ENCODE measurements at regions not wholly inside any gene's neighbourhood (a gene's known extent, or its start where the extent isn't known, plus 50 kb on each side); places are given as distances from the start of the nearest gene placed in this dataset.

DNA sequence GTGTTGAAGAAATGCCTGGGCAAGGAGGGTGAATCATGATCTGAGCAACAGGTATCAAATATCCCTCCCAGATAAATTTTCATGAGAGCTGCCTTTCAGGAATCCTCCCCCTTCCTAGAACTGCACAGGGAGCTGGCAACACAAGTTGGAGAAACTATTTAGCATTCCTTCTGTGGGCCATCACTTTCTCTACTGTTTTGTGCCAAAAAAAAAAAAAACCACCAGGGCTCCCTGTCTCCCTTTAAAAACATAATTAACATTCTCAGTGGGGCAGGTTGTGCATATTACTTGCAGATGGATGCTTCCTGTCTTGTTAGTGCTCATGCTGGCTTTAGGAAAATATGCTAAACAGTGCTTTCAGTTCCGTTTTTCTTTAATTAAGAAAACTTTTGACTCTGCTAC is 234.9 kb upstream of the LMCD1 start:
- Histone ChIP-seq H3K4me1 (ENCODE audit: control insufficient read depth, insufficient read depth, low read length) (no peaks in the 10 kb centered on the region), H4K20me1 (ENCODE audit: control insufficient read depth, insufficient read depth) (no peaks in the 10 kb centered on the region; the same call in 1 of the 2 replicates), H3K36me3 (ENCODE audit: control insufficient read depth in 2 of 2, insufficient read depth in 2 of 2, low read length in 1 of 2) (no peaks in the 10 kb centered on the region), H3K4me3 (no peak overlapping the region), H3K9ac (ENCODE audit: control insufficient read depth, insufficient read depth, low read length) (no peak overlapping the region), H3K27me3 (replicated peaks in 1 of 2; ENCODE audit: control insufficient read depth in 2 of 2, insufficient read depth in 2 of 2, low read length in 1 of 2) (no peaks in the 10 kb centered on the region), H3K27ac (ENCODE audit: control insufficient read depth, insufficient read depth) (no peak overlapping the region), H3K4me2 (ENCODE audit: control insufficient read depth, insufficient read depth) (no peak overlapping the region), H3K9me3 (replicated peaks; ENCODE audit: control insufficient read depth, insufficient read depth, low read length) (no peaks in the 10 kb centered on the region), H2AFZ (ENCODE audit: control insufficient read depth, low read depth, low read length) (no peak overlapping the region), H3K79me2 (ENCODE audit: control insufficient read depth, insufficient read depth, low read length) (no peaks in the 10 kb centered on the region)
- POLR2A ChIA-PET, result no interaction called here
- ATAC-seq (peak; percentile 48), DNase-seq (ENCODE audit: low read depth, low spot score) (no peak), FAIRE-seq (no peak)
- in situ Hi-C loops (cut with MboI) (no loop called here), intact Hi-C loops (cut with micrococcal nuclease; ENCODE audit: unreplicated experiment) (no loop called here)
- WGBS (ENCODE audit: insufficient coverage, insufficient replicate concordance, low lambda C conversion rate, missing lambda C conversion rate), result 0% methylated on average over 1 of the region's 1 CpG
- CTCF ChIA-PET, result interaction anchor here (1.2 kb wide), 1 partner anchor 26 kb away, joined by 4 read pairs; no protein-coding TSS in a partner anchor
- peak; percentile 73; the same call in 1 of the 2 replicates for TF ChIP-seq SPI1 (IDR thresholded peaks at IDR 0.05; ENCODE audit: borderline replicate concordance, insufficient read depth, low read depth, low read length)
- no peak for TF ChIP-seq SRF (IDR thresholded peaks at IDR 0.05; ENCODE audit: low read depth in 2 of 2, low read length in 2 of 2)
- no peak for TF ChIP-seq ETV6 (conservative IDR thresholded peaks at IDR 0.05 in 1 of 2, IDR thresholded peaks at IDR 0.05 in 1 of 2; ENCODE audit: borderline replicate concordance in 1 of 2, low read depth in 1 of 2)
- SMC1A ChIA-PET (ENCODE audit: uncharacterized antibody, unreplicated experiment), result no interaction called here
- BruUV-seq (replicated peaks), result no TSS peak
- RAD21 ChIA-PET (ENCODE audit: unreplicated experiment), result interaction anchor here (0.7 kb wide), 1 partner anchor 278 kb away, joined by 3 read pairs; no protein-coding TSS in a partner anchor

DNA sequence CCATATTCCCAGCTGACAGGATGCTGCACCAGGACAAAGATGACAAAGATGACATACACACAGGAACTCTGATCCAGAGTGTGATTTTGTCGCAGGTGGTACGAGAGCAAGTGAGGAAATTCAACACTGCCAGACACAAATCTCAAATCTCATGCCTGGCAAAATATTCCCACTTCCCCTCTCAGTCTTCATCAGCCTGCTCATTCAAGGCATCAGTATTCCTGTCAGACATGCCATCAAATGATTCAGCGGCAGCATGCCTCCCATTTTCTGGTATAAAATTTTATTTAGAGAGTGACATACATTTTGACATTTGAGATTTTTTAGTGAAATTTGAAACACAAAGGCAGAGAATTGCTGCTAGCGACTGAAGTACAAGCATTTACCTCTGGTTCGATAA is 228.1 kb upstream of the LMCD1 start:
- Histone ChIP-seq H3K27me3 (replicated peaks in 1 of 2; ENCODE audit: control insufficient read depth in 2 of 2, insufficient read depth in 2 of 2, low read length in 1 of 2) (no peaks in the 10 kb centered on the region), H3K4me3 (no peak overlapping the region), H3K79me2 (ENCODE audit: control insufficient read depth, insufficient read depth, low read length) (no peaks in the 10 kb centered on the region), H3K27ac (ENCODE audit: control insufficient read depth, insufficient read depth) (no peak overlapping the region), H4K20me1 (ENCODE audit: control insufficient read depth, insufficient read depth) (no peaks in the 10 kb centered on the region; the same call in 1 of the 2 replicates), H3K4me1 (ENCODE audit: control insufficient read depth, insufficient read depth, low read length) (no peaks in the 10 kb centered on the region), H3K9ac (ENCODE audit: control insufficient read depth, insufficient read depth, low read length) (no peak overlapping the region), H3K4me2 (ENCODE audit: control insufficient read depth, insufficient read depth) (no peak overlapping the region), H3K9me3 (replicated peaks; ENCODE audit: control insufficient read depth, insufficient read depth, low read length) (no peaks in the 10 kb centered on the region), H2AFZ (ENCODE audit: control insufficient read depth, low read depth, low read length) (no peak overlapping the region), H3K36me3 (ENCODE audit: control insufficient read depth in 2 of 2, insufficient read depth in 2 of 2, low read length in 1 of 2) (no peaks in the 10 kb centered on the region)
- ChIA-PET CTCF (interaction anchor here (1.0 kb wide), 1 partner anchor 144 kb away, joined by 5 read pairs; no protein-coding TSS in a partner anchor), SMC1A (ENCODE audit: uncharacterized antibody, unreplicated experiment) (interaction anchor here (0.9 to 1.1 kb wide), 2 partner anchors 14 to 28 kb away, joined by 3 read pairs; no protein-coding TSS in a partner anchor), POLR2A (no interaction called here), RAD21 (ENCODE audit: unreplicated experiment) (no interaction called here)
- FAIRE-seq (no peak), DNase-seq (ENCODE audit: low read depth, low spot score) (no peak), ATAC-seq (no peak)
- TF ChIP-seq NBN (IDR thresholded peaks at IDR 0.05) (no peak), CHD1 (IDR thresholded peaks at IDR 0.05; ENCODE audit: low read depth, low read length) (no peak), CBFB (IDR thresholded peaks at IDR 0.05; ENCODE audit: low read depth) (no peak), KDM1A (IDR thresholded peaks at IDR 0.05; ENCODE audit: borderline replicate concordance) (no peak), GABPA (IDR thresholded peaks at IDR 0.05; ENCODE audit: low read depth) (no peak), RCOR1 (conservative IDR thresholded peaks at IDR 0.05; ENCODE audit: low read depth, low read length) (no peak)
- TF ChIP-seq, protein P1, sequence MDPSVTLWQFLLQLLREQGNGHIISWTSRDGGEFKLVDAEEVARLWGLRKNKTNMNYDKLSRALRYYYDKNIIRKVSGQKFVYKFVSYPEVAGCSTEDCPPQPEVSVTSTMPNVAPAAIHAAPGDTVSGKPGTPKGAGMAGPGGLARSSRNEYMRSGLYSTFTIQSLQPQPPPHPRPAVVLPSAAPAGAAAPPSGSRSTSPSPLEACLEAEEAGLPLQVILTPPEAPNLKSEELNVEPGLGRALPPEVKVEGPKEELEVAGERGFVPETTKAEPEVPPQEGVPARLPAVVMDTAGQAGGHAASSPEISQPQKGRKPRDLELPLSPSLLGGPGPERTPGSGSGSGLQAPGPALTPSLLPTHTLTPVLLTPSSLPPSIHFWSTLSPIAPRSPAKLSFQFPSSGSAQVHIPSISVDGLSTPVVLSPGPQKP (IDR thresholded peaks at IDR 0.05; ENCODE audit: low read depth, low read length), result no peak
- no TSS peak for BruUV-seq (replicated peaks)
- WGBS (ENCODE audit: insufficient coverage, insufficient replicate concordance, low lambda C conversion rate, missing lambda C conversion rate), result 54% methylated on average over 5 of the region's 5 CpGs
- intact Hi-C loops (cut with micrococcal nuclease; ENCODE audit: unreplicated experiment) (no loop called here), in situ Hi-C loops (cut with MboI) (no loop called here)
